ENCODE measurements at regions not wholly inside any gene's neighbourhood (a gene's known extent, or its start where the extent isn't known, plus 50 kb on each side); places are given as distances from the start of the nearest gene placed in this dataset.

DNA sequence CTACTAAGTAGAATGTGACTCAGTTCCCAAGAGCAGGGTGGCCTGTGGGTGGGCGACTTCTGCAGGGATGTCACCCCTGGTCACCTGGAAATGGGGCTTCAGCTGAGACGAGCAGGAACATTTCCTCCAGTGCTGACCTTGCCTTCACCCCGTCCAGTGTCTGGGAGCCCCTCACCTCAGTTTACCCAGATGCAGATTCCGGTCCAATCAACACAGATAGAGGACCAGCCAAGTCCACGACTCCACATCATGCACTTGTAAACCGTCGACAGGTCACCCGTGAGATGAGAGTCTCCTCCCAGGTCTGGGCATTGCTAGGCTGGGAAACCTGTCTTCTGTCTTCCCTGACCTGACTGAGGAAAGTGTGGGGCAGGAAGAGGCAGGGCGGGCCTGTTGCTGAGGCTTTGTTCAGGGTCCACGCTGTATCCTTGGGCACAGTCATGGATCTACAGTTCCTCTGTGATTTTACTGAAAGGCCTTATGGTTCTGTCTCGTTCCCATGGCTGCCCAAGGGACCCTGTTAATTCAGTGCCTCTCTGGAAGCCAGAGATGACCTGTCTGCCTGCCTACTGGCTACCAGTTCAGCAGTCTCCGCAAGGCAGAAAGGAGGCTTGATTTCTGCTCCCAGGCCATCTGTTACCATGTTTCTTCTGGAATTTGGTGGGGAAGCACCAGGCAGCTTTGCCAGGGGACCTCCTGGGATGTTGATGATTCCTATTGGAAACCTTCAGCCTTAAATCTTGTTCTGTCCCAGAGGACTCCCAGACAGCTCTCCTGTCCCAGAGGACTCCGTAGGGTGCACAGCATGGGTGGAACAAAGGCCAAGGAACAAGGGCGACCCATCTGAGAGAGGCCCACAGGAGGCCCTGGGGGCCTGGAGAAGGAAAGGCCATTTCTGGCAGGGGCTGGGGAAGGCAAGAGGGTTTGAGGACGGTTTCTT lies 288.5 kb upstream of the RTL1 start:
- H3K36me3 ChIP-seq (ENCODE audit: control insufficient read depth, insufficient read depth, low read length): no peaks in the 10 kb centered on the region
- H3K27ac ChIP-seq (ENCODE audit: low read length): no peak overlapping the region
- H3K27me3 ChIP-seq (ENCODE audit: control insufficient read depth, insufficient read depth, low read length): no peaks in the 10 kb centered on the region; the same call in 1 of the 2 replicates
- no peak for ATAC-seq
- CTCF ChIA-PET: no interaction called here
- intact Hi-C loops (cut with micrococcal nuclease; ENCODE audit: unreplicated experiment): no loop called here
- no peak for DNase-seq (ENCODE audit: low read depth, low spot score)
- no peaks in the 10 kb centered on the region for H3K9me3 ChIP-seq (ENCODE audit: control insufficient read depth, insufficient read depth, low read depth, low read length)
- TF ChIP-seq TCF7L2 (IDR thresholded peaks at IDR 0.05; ENCODE audit: low read depth, low read length) (no peak), POLR2AphosphoS5 (IDR thresholded peaks at IDR 0.05; ENCODE audit: low read depth, low read length) (no peak), SIN3A (IDR thresholded peaks at IDR 0.05; ENCODE audit: borderline replicate concordance, insufficient read depth, low read depth, low read length) (no peak), CTCF (IDR thresholded peaks at IDR 0.05) (no peak), REST (IDR thresholded peaks at IDR 0.05; ENCODE audit: insufficient read depth in 1 of 2, low read depth in 2 of 2, low read length in 1 of 2) (no peak)
- no peak overlapping the region for H3K4me3 ChIP-seq (ENCODE audit: low read depth in 2 of 2, low read length in 2 of 2)
- POLR2A ChIA-PET: no interaction called here
- BruUV-seq (replicated peaks): no TSS peak
- no peaks in the 10 kb centered on the region for H3K4me1 ChIP-seq (ENCODE audit: control insufficient read depth, insufficient read depth, low read length)
- in situ Hi-C loops (cut with HindIII; ENCODE audit: low pct_unique_long_range_greater_than_20kb, low sequenced_read_pairs): no loop called here

DNA sequence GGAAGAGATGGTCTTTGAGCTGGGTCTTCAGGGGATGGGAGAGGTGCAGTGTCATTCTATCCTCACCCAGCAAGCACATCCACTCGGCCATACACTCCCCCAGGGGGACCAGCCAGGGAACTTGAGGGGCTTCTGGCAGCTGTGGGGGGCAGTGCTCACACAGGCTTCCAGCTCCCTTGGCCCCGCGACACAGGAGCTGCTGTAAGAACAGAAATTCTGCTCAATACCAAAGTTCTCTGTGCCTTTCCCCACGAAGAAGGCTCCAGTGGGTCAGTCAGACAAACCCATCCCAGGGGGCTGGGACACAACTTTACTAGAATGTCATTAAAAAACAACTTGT lies 289.1 kb upstream of the RTL1 start:
- BruUV-seq (replicated peaks): no TSS peak
- Histone ChIP-seq H3K9me3 (ENCODE audit: control insufficient read depth, insufficient read depth, low read depth, low read length) (no peaks in the 10 kb centered on the region), H3K36me3 (ENCODE audit: control insufficient read depth, insufficient read depth, low read length) (no peaks in the 10 kb centered on the region), H3K4me3 (ENCODE audit: low read depth in 2 of 2, low read length in 2 of 2) (no peak overlapping the region), H3K4me1 (ENCODE audit: control insufficient read depth, insufficient read depth, low read length) (no peaks in the 10 kb centered on the region), H3K27ac (ENCODE audit: low read length) (no peak overlapping the region), H3K27me3 (ENCODE audit: control insufficient read depth, insufficient read depth, low read length) (no peaks in the 10 kb centered on the region; the same call in 1 of the 2 replicates)
- no peak for TF ChIP-seq REST (IDR thresholded peaks at IDR 0.05; ENCODE audit: insufficient read depth in 1 of 2, low read depth in 2 of 2, low read length in 1 of 2)
- no peak for TF ChIP-seq TCF7L2 (IDR thresholded peaks at IDR 0.05; ENCODE audit: low read depth, low read length)
- TF ChIP-seq CTCF (IDR thresholded peaks at IDR 0.05): no peak
- no peak for TF ChIP-seq SIN3A (IDR thresholded peaks at IDR 0.05; ENCODE audit: borderline replicate concordance, insufficient read depth, low read depth, low read length)
- no peak for TF ChIP-seq POLR2AphosphoS5 (IDR thresholded peaks at IDR 0.05; ENCODE audit: low read depth, low read length)
- intact Hi-C loops (cut with micrococcal nuclease; ENCODE audit: unreplicated experiment): no loop called here
- ATAC-seq: no peak
- in situ Hi-C loops (cut with HindIII; ENCODE audit: low pct_unique_long_range_greater_than_20kb, low sequenced_read_pairs): no loop called here
- ChIA-PET POLR2A (no interaction called here), CTCF (no interaction called here)
- DNase-seq (ENCODE audit: low read depth, low spot score): no peak

Data from Panc1 (cell line).